ENCODE measurements at regions not wholly inside any gene's neighbourhood (a gene's known extent, or its start where the extent isn't known, plus 50 kb on each side); places are given as distances from the start of the nearest gene placed in this dataset.
"Not testable (repeated sequence)": the region's sequence is repeated elsewhere in the genome, so short reads cannot be mapped to it uniquely, and the experiment has no call there.

- TF ChIP-seq, protein P1, sequence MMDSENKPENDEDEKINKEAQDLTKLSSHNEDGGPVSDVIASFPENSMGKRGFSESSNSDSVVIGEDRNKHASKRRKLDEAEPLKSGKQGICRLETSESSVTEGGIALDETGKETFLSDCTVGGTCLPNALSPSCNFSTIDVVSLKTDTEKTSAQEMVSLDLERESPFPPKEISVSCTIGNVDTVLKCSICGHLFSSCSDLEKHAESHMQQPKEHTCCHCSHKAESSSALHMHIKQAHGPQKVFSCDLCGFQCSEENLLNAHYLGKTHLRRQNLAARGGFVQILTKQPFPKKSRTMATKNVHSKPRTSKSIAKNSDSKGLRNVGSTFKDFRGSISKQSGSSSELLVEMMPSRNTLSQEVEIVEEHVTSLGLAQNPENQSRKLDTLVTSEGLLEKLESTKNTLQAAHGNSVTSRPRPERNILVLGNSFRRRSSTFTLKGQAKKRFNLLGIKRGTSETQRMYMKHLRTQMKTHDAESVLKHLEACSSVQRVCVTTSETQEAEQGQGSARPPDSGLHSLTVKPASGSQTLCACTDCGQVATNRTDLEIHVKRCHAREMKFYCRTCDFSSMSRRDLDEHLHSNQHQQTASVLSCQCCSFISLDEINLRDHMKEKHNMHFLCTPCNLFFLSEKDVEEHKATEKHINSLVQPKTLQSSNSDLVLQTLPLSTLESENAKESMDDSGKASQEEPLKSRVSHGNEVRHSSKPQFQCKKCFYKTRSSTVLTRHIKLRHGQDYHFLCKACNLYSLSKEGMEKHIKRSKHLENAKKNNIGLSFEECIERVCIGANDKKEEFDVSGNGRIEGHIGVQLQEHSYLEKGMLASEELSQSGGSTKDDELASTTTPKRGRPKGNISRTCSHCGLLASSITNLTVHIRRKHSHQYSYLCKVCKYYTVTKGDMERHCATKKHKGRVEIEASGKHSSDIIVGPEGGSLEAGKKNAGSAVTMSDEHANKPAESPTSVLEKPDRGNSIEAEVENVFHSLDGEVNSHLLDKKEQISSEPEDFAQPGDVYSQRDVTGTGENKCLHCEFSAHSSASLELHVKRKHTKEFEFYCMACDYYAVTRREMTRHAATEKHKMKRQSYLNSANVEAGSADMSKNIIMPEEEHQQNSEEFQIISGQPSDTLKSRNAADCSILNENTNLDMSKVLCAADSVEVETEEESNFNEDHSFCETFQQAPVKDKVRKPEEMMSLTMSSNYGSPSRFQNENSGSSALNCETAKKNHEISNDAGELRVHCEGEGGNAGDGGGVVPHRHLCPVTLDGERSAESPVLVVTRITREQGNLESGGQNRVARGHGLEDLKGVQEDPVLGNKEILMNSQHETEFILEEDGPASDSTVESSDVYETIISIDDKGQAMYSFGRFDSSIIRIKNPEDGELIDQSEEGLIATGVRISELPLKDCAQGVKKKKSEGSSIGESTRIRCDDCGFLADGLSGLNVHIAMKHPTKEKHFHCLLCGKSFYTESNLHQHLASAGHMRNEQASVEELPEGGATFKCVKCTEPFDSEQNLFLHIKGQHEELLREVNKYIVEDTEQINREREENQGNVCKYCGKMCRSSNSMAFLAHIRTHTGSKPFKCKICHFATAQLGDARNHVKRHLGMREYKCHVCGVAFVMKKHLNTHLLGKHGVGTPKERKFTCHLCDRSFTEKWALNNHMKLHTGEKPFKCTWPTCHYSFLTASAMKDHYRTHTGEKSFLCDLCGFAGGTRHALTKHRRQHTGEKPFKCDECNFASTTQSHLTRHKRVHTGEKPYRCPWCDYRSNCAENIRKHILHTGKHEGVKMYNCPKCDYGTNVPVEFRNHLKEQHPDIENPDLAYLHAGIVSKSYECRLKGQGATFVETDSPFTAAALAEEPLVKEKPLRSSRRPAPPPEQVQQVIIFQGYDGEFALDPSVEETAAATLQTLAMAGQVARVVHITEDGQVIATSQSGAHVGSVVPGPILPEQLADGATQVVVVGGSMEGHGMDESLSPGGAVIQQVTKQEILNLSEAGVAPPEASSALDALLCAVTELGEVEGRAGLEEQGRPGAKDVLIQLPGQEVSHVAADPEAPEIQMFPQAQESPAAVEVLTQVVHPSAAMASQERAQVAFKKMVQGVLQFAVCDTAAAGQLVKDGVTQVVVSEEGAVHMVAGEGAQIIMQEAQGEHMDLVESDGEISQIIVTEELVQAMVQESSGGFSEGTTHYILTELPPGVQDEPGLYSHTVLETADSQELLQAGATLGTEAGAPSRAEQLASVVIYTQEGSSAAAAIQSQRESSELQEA (IDR thresholded peaks at IDR 0.05; ENCODE audit: low read depth): no peak
- TF ChIP-seq MAZ (CRISPR knock-in tag; conservative IDR thresholded peaks at IDR 0.05 in 1 of 2, IDR thresholded peaks at IDR 0.05 in 1 of 2) (no peak), SRSF7 (optimal IDR thresholded peaks at IDR 0.05; ENCODE audit: low read depth, low read length) (no peak)
Measured at GRCh38 chr16:29111421-29111820, 126.6 kb downstream of the LAT start (continued).

GRCh38 chr16:29108625-29109169, 123.8 kb downstream of the LAT start:
- ATAC-seq; H3K27ac ChIP-seq (ENCODE audit: extremely low read depth, low read depth, low read length); H3K4me2 ChIP-seq (ENCODE audit: insufficient read depth, low read length); FAIRE-seq; CTCF ChIA-PET (ENCODE audit: low intra/inter-chr PET ratio); H3K9me3 ChIP-seq (replicated peaks; ENCODE audit: control insufficient read depth, insufficient read depth, low read depth, low read length); H4K20me1 ChIP-seq (replicated peaks; ENCODE audit: control insufficient read depth, insufficient read depth, low read length); H3K79me2 ChIP-seq (ENCODE audit: control insufficient read depth, insufficient read depth, low read length); H3K9ac ChIP-seq (ENCODE audit: insufficient read depth in 1 of 2, low read depth in 2 of 2, low read length in 2 of 2); in situ Hi-C loops (cut with MboI); BruUV-seq (replicated peaks); H3K4me1 ChIP-seq (replicated peaks in 1 of 2; ENCODE audit: control insufficient read depth in 2 of 2, insufficient read depth in 2 of 2, low read length in 2 of 2); H3K36me3 ChIP-seq (ENCODE audit: control insufficient read depth, insufficient read depth, low read length); H3K4me3 ChIP-seq; DNase-seq (ENCODE audit: extremely low read depth in 1 of 4, low spot score in 3 of 4); H2AFZ ChIP-seq (ENCODE audit: low read depth, low read length); H3K9me1 ChIP-seq (ENCODE audit: control insufficient read depth, insufficient read depth, low read length); intact Hi-C loops (cut with micrococcal nuclease); POLR2A ChIA-PET: not testable (repeated sequence)
- H3K27me3 ChIP-seq (ENCODE audit: control insufficient read depth in 2 of 2, insufficient read depth in 2 of 2, low read length in 2 of 2): peaks cover 16 to 31% of the 10 kb centered on the region in 2 experiments
- 16% methylated on average over 3 of the region's 6 CpGs for WGBS (ENCODE audit: insufficient coverage, low coverage, missing lambda C conversion rate)

All from K562 (cell line).